Erythroblast (primary cell): ENCODE measurements at regions not wholly inside any gene's neighbourhood (a gene's known extent, or its start where the extent isn't known, plus 50 kb on each side); places are given as distances from the start of the nearest gene placed in this dataset.

ENCODE experiments used
- GATA1 ChIP-seq: IDR thresholded peaks from 2 replicates; pipeline ENCODE4 v1.6.1; 2011; ENCODE audit warnings: low read depth, mild to moderate bottlenecking, control low read depth, low read length, moderate library complexity
- POLR2A ChIP-seq: IDR thresholded peaks from 2 replicates; pipeline ENCODE4 v1.6.1; 2011; ENCODE audit warnings: mild to moderate bottlenecking, low read length

DNA sequence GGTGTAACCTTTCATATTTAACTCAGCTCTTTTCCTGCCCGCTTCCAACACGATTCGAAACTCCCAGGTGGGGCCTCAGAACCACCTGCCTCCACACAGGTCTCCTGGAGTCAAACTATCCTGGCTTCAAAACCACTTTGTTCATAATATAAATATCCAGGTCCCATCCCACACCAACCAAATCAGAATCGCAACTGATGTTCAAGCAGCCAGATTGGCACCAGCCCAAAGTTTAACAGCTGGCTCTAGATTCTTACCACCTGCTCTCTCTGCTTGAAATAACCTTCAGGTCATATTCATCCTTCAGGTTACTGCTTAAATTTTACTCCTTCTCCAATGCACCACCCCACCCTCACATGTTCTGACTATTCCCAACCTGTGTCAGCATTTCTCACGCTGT is 231.4 kb upstream of the TRPM3 start:
- TF ChIP-seq POLR2A (no peak), GATA1 (no peak)
